ENCODE measurements at regions not wholly inside any gene's neighbourhood (a gene's known extent, or its start where the extent isn't known, plus 50 kb on each side); places are given as distances from the start of the nearest gene placed in this dataset.

- no TSS peak for BruUV-seq (replicated peaks)
- intact Hi-C loops (cut with micrococcal nuclease; ENCODE audit: unreplicated experiment) (no loop called here), in situ Hi-C loops (cut with HindIII; ENCODE audit: low pct_unique_long_range_greater_than_20kb, low sequenced_read_pairs) (no loop called here)
- ATAC-seq (no peak), DNase-seq (ENCODE audit: low read depth, low spot score) (no peak)
- TF ChIP-seq TCF7L2 (IDR thresholded peaks at IDR 0.05; ENCODE audit: low read depth, low read length) (no peak), REST (IDR thresholded peaks at IDR 0.05; ENCODE audit: insufficient read depth in 1 of 2, low read depth in 2 of 2, low read length in 1 of 2) (no peak), SIN3A (IDR thresholded peaks at IDR 0.05; ENCODE audit: borderline replicate concordance, insufficient read depth, low read depth, low read length) (no peak)
- no peak overlapping the region for H3K4me3 ChIP-seq (ENCODE audit: low read depth in 2 of 2, low read length in 2 of 2)
- no peaks in the 10 kb centered on the region for H3K4me1 ChIP-seq (ENCODE audit: control insufficient read depth, insufficient read depth, low read length)
- no peaks in the 10 kb centered on the region; the same call in 1 of the 2 replicates for H3K27me3 ChIP-seq (ENCODE audit: control insufficient read depth, insufficient read depth, low read length)
- POLR2A ChIA-PET = no interaction called here
- CTCF ChIA-PET = no interaction called here
- H3K27ac ChIP-seq (ENCODE audit: low read length) = no peak overlapping the region
- no peaks in the 10 kb centered on the region for H3K36me3 ChIP-seq (ENCODE audit: control insufficient read depth, insufficient read depth, low read length)
- H3K9me3 ChIP-seq (ENCODE audit: control insufficient read depth, insufficient read depth, low read depth, low read length) = no peaks in the 10 kb centered on the region
These were observed 94.9 kb upstream of the TOP1 start for GRCh38 chr20:40933758-40934157.

- intact Hi-C loops (cut with micrococcal nuclease; ENCODE audit: unreplicated experiment) = no loop called here
- ATAC-seq (0 out of 2 replicates have a peak, but pooled peaks have one; percentile 34), DNase-seq (ENCODE audit: low read depth, low spot score) (no peak)
- Histone ChIP-seq H3K36me3 (ENCODE audit: control insufficient read depth, insufficient read depth, low read length) (no peaks in the 10 kb centered on the region), H3K4me3 (ENCODE audit: low read depth in 2 of 2, low read length in 2 of 2) (no peak overlapping the region), H3K9me3 (ENCODE audit: control insufficient read depth, insufficient read depth, low read depth, low read length) (no peaks in the 10 kb centered on the region), H3K27me3 (ENCODE audit: control insufficient read depth, insufficient read depth, low read length) (no peaks in the 10 kb centered on the region), H3K4me1 (ENCODE audit: control insufficient read depth, insufficient read depth, low read length) (no peaks in the 10 kb centered on the region), H3K27ac (ENCODE audit: low read length) (no peak overlapping the region)
- POLR2A ChIA-PET = no interaction called here
- BruUV-seq (replicated peaks) = no TSS peak
- in situ Hi-C loops (cut with HindIII; ENCODE audit: low pct_unique_long_range_greater_than_20kb, low sequenced_read_pairs) = no loop called here
- TF ChIP-seq REST (IDR thresholded peaks at IDR 0.05; ENCODE audit: insufficient read depth in 1 of 2, low read depth in 2 of 2, low read length in 1 of 2) (no peak), CTCF (IDR thresholded peaks at IDR 0.05) (peak; percentile 15; the same call in 1 of the 2 replicates)
- CTCF ChIA-PET = no interaction called here
These were observed 90.6 kb upstream of the TOP1 start for GRCh38 chr20:40938020-40938419.

Measured in Panc1 (cell line).